GM19395 (cell line): ENCODE measurements at regions not wholly inside any gene's neighbourhood (a gene's known extent, or its start where the extent isn't known, plus 50 kb on each side); places are given as distances from the start of the nearest gene placed in this dataset.
"Not testable (repeated sequence)": the region's sequence is repeated elsewhere in the genome, so short reads cannot be mapped to it uniquely, and the experiment has no call there.

Experiments
- ATAC-seq: cut with Tn5 transposase; IDR thresholded peaks from one replicate; pipeline ENCODE4 v1.9.1; 2021; ENCODE audit warnings: mild to moderate bottlenecking, moderate library complexity; ENCODE audit not compliant: unreplicated experiment

DNA sequence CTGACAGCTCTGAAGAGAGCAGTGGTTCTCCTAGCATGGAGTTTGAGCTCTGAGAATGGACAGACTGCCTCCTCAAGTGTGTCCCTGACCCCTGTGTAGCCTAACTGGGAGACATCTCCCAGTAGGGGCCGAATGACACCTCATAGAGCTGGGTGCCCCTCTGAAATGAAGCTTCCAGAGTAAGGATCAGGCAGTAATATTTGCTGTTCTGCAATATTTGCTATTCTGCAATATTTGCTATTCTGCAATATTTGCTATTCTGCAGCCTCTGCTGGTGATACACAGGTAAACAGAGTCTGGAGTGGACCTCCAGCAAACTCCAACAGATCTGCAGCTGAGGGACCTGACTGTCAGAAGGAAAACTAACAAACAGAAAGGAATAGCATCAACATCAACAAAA is 105.5 kb downstream of the BUD13 start:
- ATAC-seq = not testable (repeated sequence)

GRCh38 chr11:116666673-116667249 is 106.0 kb downstream of the BUD13 start:
- ATAC-seq = not testable (repeated sequence)

- ATAC-seq = no peak
Measured at GRCh38 chr11:116665523-116665922, 107.3 kb downstream of the BUD13 start.

DNA sequence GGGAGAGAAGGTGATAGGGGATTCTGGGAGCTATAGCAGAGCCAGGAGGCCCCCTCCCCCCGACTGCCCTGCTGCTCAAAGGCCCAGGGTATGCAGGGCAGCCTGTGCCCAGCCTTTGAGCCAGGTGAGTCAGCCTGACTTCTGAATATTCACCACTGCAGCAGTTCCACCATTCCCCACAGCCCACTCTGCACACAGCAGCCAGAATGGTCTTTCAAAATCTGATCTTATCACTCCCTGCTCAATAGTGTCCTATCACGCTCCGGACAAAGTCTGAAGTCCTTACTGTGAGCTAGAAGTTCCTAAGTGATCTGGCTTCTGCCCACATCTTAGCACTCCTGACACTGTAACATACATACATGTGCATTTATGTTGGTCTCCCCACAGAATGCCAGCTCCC is 111.7 kb downstream of the BUD13 start:
- no peak for ATAC-seq

DNA sequence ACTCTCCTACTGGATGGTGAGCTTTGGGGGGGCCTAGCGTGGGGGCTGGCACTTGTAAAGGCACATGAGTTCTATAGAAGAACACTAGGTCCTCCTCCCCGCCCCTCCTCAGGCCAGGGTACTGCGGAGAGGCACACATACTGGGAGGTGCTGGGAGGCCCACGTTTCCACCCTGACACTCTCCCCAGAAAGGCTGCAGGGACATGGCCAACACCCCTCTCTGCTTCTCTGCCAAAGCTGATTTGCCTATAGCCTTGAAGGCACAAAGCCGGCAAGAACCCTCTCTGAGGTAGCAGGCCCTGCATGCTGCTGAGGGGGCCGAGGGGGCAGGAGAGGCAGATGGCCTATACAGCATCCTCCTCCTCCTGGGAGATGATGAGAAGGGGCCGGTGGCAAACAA is 112.8 kb downstream of the BUD13 start:
- no peak for ATAC-seq

DNA sequence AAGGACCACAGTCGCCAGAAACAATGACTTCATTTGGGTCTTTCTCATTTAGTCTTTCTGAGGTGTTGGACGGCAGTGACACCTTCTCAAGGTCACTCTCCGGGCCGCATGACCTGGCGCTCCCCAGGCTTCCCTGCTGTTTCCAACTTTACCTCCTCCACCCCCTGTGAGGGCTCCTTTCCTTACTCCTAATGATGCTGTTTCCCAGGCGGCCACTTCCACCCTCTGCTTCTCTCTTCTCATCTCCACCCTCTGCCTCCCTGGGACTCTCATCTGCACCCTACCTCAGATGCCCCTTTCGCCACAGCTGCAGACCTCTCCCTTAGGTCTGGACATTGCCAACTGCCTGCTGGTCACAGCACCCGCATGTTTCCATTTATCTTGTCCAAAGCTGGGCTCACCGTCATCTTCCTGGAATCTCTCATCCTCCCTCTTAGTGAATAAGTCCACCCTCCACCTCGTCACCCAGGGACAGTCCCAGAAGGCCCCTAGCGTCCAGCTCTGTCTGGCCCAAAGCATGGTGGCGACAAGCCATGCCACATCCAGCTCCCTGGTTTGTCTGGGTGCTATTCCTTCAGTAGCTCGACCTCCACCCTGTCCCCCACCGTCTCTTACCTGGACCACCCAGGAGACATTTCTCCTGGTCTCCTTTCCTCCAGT is 113.8 kb downstream of the BUD13 start:
- ATAC-seq = no peak

- ATAC-seq = no peak
Measured at GRCh38 chr11:116657842-116658825, 114.7 kb downstream of the BUD13 start.

DNA sequence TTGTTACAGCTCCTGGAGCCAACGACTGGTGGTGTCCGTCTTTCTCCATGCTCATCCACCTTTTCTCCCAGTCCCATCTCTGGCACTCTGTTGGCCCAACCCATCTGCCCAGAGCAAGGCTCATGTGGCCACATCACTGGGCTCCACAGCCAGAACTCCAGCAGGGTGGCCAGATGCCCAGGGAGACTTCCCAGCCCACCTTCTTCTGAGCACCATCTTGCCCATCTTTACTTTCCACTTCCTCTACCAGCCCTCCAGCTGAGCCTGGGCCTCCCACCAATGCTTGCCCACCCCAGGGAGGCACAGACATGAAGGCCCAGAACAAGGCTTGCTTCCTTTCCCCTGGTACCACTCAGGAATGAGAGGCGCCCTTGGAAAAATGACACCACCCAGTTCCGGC is 116.8 kb downstream of the BUD13 start:
- ATAC-seq = no peak

DNA sequence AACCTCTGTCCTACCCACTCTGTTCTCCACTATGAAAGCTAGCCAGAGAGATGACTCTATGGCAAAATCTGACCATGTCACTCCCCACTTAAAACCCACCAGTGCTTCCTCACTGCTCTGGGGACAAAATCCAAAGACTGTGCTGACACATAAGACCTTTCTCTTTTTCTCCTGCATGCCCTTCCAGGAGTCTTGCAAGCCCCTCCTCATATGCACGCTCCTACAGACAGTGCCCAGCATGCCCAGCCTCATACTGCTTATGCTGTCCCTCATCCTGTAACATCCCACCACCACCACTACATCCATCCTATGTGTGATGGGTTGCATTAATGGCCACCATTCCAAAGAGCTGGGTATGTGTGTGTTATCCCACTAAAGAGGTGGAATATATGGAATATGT is 118.3 kb downstream of the BUD13 start:
- no peak for ATAC-seq

DNA sequence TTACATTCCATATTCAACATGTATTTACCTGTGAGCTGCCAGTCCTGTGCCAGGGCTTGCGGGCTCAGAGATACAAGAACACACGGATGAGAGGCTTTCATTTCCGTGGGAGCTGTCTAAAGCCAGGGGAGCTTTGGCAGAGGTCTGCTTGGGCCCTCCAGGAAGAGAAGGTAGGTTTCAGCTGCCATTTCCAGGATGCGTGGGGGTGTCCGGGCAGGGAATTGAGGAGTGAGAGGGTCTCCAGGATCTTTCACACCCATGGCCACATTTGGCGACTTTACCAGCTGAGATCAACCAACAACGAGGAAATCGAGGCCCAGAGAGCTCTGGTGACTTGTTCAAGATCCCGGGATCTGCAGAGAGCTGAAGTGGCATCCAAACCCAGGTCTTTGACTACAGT is 119.6 kb downstream of the BUD13 start:
- no peak for ATAC-seq

DNA sequence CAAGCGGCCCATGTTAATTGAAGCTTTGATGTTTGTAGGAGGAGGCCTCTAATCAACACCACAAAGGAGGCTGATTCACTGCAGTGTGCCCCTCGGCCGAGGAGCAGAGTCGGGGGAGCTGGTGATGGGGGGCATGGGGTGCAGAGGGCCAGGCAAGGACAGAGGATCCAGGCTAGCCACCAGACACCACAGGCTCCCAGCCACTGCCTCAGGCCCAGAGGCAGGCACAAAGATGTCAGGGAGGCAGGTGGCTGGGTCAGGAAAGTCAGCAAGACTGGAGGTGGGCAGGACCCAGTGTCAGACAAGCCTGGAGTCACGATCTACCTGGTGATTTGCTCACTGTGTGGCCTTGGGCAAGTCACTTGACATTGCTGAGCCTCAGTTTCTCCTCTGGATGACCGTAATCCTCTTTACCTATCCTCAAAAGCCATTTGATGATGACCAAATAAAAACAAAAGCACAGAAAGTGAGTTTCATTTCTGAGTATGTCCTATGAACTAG is 121.0 kb downstream of the BUD13 start:
- ATAC-seq = no peak

- ATAC-seq = no peak
Measured at GRCh38 chr11:116651098-116651736, 121.6 kb downstream of the BUD13 start.

DNA sequence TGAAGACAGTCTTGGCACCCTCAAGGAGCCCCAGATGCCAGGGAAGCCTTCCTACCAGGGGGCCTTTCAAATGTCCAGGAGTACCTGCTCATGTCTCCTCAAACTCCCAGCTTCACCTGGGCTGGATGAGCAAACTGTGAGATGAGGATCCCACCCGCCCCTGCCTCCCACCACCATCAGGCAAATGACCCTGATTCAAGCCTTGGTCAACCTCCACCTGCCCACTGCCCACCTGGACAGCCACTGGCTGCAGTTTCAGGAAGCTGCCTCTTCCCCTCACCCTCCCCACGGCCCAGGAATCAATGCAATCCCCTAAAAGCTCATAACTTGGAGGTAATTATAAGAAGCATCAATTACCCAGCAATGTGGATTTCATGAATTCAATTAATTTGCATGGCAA is 122.7 kb downstream of the BUD13 start:
- no peak for ATAC-seq

DNA sequence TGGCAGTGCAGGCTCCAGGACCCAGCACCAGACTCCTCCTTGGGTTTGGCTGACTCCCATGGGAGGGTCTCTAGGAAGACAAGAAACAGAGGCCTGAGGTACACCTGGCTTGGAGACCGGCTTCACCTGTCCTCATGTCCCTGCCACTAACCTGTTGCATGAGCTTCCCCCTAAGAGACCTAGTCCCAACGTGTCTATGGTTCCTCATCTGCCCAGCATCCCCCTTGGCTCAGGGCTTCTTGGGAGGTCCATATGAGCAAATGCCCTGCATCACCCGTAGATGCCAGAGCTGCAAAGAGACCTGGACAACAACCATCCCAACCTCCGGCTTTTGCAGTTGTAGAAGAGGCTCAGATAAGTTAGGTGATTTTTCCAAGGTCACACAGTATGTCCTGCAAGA is 123.5 kb downstream of the BUD13 start:
- no peak for ATAC-seq

DNA sequence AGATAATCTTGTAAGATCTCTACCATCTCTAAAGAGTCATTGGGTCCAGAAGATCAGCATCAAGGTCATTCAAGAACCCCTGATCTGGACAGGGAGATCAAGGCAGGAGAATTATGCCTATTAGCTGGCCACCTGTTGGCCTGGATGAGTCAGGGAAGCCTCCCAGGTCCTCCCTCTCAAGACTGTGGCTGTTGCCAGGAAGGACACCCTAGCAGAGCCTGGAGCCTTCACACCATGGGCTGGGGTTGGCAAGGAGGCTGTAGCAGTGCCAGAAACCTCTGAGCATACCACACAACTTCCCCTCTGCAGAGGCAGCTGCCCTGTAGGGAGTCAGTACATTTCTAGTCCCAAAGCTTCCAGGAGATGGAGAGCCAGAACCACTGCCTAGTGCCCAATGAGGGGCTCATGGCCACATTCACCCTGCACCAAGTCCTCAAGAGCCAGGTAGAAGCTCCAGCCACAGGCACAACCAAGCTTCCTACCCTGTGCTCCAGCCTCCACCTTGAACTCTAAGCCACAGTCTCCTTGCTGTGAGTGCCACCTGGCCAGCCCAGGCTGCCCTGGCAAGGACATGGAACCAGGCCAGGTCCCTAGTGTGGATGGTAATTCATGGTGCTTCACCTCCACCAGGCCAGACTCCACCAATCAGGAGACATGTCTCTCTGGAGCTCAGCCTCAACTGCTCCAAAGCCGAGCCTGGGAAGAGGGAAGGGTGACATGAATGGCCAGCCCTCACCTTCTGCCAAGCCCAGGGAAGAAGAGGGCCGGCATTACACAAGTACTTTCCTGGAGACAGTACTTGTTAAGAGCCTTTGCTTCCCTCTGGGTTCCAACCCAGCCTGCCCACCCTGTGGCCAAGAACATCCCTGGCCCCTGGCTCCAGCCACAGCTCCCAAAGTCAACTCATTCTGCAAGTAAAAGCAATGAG is 124.3 kb downstream of the BUD13 start:
- no peak for ATAC-seq

DNA sequence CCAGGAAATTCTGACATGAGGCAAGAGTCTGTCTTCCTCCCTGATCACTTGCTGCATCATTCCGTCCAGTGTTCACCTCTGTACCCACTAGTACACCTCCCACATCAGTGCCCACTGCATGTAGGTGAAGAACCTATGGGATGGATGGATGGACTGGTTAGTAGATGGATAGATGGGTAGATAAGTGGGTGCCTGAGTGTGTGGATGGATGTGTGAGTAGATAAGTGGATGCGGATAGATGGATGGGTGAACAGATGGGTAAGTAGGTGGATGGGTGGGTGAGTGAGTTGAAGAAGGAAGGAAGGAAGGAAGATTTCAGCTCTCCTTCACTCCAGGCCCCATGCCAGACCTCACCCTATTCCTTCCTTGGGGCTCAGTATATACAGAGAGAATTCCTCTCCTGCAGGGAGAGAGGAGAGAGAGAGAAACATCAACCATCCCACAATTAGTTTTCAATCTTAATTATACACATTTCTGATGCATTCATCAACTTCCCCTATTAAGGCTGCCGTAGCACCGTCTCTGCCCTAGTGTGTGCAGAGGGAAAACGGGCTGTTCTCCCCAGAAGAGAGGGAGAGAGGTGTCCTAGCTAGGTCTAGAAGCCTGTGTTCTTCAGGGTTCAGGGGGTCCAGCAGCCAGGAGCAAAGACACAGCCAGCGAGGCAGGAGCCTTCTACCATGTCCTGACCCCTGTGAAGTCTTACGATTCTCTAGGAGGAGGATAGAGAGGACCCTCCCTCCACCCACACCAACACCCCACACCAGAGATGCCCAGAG is 125.3 kb downstream of the BUD13 start:
- ATAC-seq = no peak

GRCh38 chr11:116646191-116646590 is 126.6 kb downstream of the BUD13 start:
- no peak for ATAC-seq

DNA sequence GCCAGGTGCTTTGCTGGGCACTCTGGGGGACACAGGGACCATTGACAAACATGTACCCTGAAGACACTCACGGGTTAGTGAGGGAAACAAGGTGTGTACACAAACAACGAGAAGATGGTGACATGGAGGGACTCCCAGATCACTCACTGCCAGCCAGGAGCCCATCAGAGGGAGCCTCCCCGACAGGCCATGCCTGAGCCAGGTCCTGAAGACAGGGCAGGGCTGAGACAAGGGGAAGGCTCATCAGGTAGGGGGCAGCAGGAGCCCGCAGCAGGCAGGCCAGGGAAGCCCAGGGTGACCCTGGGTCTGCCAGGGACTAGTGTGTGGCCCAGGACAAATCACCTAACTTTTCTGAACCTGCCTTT is 127.9 kb downstream of the BUD13 start:
- ATAC-seq = no peak

DNA sequence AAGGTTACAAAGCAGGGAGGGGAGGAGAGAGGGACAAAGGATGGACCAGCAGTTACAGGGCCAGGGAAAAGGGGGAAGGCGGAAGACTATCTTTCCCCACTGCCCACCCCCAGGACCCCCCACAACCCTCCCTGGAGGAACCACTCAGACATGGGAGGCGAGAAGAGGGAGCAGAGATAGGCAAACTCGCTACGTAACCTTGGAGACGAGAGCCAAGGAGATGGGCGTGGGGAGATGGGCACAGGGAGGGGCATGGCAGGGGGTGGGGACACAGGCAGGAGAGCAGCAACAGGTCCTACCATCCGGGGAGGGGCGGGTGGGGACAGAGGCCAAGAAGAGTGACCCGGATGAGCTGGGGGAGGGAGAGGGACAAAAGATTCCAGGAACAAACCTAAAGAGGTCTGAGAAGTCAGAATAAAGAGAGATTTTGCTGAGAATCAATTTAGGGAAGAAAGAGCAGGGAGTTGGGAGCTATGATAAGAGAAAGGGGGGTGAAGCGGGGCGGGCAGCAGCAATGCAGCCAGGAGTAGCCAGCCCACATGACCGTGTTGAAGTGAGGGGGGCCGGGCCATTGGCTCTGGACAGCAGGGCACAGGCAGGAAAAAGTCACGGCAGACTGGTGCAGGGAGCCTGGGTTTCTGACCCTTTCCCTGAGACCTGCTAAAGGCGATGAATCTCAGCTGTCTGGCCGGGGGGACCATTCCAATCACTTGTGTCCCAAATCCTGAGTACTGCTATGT is 128.4 kb downstream of the BUD13 start:
- no peak for ATAC-seq
